ENCODE measurements at regions not wholly inside any gene's neighbourhood (a gene's known extent, or its start where the extent isn't known, plus 50 kb on each side); places are given as distances from the start of the nearest gene placed in this dataset.

DNA sequence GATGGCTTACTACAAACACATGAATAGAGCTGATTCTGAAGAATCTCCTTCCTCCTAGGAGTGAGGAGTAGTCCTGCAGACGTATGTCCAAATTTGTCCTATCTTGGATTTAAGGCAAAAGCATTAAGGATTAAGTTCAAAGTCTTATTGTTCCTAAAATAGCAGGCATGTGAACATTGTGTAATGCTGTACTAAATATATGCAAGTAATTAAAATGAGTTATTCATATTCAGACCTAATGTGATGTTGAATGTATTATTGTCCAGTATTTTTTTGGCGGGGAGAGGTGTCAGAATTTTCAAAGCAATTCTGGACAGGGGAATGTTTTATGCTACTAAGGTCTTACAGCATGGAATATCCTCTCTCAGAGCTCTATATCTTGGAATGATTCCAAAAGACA is 60.7 kb upstream of the STK38L start (continued):
- TF ChIP-seq, protein P1, sequence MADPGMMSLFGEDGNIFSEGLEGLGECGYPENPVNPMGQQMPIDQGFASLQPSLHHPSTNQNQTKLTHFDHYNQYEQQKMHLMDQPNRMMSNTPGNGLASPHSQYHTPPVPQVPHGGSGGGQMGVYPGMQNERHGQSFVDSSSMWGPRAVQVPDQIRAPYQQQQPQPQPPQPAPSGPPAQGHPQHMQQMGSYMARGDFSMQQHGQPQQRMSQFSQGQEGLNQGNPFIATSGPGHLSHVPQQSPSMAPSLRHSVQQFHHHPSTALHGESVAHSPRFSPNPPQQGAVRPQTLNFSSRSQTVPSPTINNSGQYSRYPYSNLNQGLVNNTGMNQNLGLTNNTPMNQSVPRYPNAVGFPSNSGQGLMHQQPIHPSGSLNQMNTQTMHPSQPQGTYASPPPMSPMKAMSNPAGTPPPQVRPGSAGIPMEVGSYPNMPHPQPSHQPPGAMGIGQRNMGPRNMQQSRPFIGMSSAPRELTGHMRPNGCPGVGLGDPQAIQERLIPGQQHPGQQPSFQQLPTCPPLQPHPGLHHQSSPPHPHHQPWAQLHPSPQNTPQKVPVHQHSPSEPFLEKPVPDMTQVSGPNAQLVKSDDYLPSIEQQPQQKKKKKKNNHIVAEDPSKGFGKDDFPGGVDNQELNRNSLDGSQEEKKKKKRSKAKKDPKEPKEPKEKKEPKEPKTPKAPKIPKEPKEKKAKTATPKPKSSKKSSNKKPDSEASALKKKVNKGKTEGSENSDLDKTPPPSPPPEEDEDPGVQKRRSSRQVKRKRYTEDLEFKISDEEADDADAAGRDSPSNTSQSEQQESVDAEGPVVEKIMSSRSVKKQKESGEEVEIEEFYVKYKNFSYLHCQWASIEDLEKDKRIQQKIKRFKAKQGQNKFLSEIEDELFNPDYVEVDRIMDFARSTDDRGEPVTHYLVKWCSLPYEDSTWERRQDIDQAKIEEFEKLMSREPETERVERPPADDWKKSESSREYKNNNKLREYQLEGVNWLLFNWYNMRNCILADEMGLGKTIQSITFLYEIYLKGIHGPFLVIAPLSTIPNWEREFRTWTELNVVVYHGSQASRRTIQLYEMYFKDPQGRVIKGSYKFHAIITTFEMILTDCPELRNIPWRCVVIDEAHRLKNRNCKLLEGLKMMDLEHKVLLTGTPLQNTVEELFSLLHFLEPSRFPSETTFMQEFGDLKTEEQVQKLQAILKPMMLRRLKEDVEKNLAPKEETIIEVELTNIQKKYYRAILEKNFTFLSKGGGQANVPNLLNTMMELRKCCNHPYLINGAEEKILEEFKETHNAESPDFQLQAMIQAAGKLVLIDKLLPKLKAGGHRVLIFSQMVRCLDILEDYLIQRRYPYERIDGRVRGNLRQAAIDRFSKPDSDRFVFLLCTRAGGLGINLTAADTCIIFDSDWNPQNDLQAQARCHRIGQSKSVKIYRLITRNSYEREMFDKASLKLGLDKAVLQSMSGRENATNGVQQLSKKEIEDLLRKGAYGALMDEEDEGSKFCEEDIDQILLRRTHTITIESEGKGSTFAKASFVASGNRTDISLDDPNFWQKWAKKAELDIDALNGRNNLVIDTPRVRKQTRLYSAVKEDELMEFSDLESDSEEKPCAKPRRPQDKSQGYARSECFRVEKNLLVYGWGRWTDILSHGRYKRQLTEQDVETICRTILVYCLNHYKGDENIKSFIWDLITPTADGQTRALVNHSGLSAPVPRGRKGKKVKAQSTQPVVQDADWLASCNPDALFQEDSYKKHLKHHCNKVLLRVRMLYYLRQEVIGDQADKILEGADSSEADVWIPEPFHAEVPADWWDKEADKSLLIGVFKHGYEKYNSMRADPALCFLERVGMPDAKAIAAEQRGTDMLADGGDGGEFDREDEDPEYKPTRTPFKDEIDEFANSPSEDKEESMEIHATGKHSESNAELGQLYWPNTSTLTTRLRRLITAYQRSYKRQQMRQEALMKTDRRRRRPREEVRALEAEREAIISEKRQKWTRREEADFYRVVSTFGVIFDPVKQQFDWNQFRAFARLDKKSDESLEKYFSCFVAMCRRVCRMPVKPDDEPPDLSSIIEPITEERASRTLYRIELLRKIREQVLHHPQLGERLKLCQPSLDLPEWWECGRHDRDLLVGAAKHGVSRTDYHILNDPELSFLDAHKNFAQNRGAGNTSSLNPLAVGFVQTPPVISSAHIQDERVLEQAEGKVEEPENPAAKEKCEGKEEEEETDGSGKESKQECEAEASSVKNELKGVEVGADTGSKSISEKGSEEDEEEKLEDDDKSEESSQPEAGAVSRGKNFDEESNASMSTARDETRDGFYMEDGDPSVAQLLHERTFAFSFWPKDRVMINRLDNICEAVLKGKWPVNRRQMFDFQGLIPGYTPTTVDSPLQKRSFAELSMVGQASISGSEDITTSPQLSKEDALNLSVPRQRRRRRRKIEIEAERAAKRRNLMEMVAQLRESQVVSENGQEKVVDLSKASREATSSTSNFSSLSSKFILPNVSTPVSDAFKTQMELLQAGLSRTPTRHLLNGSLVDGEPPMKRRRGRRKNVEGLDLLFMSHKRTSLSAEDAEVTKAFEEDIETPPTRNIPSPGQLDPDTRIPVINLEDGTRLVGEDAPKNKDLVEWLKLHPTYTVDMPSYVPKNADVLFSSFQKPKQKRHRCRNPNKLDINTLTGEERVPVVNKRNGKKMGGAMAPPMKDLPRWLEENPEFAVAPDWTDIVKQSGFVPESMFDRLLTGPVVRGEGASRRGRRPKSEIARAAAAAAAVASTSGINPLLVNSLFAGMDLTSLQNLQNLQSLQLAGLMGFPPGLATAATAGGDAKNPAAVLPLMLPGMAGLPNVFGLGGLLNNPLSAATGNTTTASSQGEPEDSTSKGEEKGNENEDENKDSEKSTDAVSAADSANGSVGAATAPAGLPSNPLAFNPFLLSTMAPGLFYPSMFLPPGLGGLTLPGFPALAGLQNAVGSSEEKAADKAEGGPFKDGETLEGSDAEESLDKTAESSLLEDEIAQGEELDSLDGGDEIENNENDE (IDR thresholded peaks at IDR 0.05; ENCODE audit: insufficient replicate concordance, low read length): no peak
- TF ChIP-seq HDAC2 (IDR thresholded peaks at IDR 0.05; ENCODE audit: borderline replicate concordance in 1 of 2, low read depth in 2 of 2, low read length in 2 of 2): no peak
- no peak for TF ChIP-seq FOSL1 (IDR thresholded peaks at IDR 0.05; ENCODE audit: insufficient read depth, low read depth, low read length)

All from H1 (cell line).